ENCODE measurements at regions not wholly inside any gene's neighbourhood (a gene's known extent, or its start where the extent isn't known, plus 50 kb on each side); places are given as distances from the start of the nearest gene placed in this dataset.
"Not testable (repeated sequence)": the region's sequence is repeated elsewhere in the genome, so short reads cannot be mapped to it uniquely, and the experiment has no call there.

DNA sequence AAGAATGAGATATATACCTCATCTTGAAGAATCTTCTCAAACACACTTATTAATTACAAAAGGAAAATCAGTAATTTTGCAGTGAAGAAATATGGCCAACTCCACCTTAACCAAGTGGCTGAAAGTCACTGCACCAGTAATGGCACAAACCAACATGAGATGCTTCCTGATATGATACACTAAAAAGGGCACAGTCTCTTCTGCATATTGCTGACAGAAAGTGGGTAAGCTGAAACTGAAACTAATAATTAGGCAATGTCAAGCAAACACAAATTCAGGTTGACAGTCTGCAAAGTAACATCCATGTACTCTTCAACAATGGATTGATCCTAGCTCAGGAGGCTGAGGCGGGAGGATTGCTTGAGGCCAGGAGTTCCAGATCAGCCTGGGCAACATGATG lies 56.1 kb downstream of the ZNF22 start:
- DNase-seq (ENCODE audit: low spot score): not testable (repeated sequence)

DNA sequence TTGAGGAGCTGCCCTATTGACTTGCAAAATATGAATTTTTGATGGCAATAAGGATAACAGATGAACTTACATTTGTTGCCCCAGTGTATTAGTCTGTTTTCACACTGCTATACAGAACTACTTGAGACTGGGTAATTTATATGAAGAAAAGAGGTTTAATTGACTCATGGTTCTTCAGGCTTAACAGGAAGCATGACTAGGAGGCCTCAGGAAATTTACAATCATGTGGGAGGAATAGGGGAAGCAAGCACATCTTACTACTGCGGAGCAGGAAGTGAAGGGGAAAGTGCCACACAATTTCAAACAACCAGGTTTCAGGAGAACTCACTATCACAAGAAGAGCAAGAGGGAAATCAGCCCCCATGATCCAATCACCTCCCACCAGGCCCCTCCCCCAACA lies 57.9 kb downstream of the ZNF22 start:
- no peak for DNase-seq (ENCODE audit: low spot score)

DNA sequence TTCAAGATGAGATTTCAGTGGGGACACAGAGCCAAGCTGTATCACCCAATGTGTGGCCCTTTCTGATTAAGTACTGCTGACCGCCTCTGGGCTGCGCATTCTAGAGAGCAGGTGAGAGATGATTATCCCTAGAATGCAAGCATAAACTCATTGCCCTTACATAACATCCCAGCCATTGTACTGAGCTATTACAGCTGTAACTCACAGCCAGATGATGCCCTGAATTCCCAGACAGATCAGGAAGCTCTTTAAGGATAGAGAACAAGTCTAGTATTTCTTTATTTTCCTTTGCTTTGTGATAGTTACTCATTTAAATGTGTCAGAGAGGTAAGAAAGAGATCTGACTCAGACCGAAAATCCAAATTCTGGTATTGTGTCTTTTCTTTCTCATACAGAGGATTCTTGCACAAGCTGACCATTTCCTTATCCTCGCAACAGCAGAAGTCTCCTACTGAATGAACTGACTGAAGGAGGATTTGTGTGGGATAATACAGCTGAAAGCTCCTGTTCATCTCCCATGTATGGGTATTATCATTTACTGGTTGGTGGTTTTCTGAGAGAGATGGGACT lies 58.4 kb downstream of the ZNF22 start:
- no peak for DNase-seq (ENCODE audit: low spot score)

DNA sequence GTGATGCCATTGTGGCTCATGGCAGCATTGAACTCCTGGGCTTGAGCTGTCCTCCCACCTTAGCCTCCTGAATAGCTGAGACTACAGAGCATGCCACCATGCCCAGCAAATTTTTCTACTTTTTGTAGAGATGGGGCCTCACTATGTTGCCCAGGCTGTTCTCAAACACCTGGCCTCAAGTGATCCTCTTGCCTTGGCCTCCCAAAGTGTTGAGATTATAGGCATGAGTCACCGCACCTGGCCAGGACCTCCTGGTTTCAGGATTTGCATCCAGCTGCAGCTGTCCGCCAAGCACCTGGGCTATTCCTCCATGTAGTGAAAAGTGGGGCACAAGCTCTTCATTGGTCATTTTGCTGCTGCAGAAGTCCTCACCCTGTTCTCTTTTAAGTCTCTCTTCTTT lies 58.9 kb downstream of the ZNF22 start:
- DNase-seq (ENCODE audit: low spot score): no peak

DNA sequence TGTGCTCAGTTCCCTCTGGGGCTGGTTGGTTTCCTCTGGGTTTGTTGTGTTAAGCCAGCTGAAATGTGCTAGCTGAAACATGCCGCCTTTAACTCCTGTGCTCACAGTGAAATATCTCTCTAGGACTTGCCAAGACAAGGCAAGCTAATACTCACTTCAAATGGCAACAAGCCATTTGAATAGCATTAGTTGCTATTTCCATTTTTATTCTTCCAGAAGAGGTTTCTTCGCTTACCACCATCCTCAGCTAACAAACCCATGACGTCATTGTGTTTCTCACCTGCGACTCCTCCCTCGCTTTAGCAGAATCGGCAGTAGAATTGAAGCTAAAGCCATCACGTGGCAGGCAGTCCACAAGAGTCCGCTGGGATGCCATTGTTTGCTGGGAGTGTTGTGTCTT lies 61.3 kb downstream of the ZNF22 start:
- no peak for DNase-seq (ENCODE audit: low spot score)

DNA sequence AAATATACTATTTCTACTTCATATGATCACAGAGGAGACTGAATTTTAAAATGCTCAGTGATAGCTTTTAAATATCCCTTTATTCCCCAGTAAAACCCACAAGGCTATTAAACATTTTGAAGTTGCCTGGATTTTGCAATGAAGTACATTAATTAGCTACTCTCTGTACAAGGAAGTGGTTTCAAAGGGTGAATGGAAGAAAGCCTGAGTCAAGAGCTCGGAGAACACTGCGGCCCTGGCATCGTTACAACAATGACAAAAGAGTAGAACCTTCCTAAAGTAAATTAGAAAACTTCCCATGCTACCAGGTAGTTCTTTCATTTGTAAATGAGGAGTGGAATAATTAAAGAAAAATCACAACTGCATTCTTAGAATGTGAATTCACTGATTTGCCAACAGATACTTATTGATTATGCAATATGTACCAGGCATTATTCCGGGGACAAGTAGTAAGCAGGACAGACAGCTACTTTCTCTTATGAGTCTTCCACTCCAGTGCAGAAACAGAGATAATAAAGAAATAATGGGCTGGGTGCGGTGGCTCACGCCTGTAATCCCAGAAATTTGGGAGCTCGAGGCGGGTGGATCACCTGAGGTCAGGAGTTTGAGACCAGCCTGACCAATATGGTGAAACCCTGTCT lies 63.0 kb downstream of the ZNF22 start:
- DNase-seq (ENCODE audit: low spot score): no peak

DNA sequence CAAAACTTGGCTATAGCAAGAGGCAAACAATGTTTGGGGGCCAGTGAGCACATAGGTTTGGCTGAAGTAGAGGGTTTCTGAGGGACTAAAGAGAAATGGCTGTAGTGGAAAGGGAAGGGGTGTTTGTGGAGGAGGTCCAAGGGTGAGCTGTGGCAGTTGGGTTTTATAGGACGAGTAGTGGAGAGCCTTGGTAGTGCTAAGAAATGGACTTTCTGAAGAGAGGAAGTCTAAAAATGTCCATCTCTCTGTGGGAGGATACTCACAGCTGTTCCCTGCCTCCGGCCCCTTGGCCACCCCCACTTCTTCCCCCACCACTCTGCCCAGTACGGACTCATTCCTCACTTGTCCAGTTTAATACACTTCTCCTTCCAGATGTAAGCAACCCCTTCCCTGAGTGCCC lies 64.3 kb downstream of the ZNF22 start:
- DNase-seq (ENCODE audit: low spot score): no peak

DNA sequence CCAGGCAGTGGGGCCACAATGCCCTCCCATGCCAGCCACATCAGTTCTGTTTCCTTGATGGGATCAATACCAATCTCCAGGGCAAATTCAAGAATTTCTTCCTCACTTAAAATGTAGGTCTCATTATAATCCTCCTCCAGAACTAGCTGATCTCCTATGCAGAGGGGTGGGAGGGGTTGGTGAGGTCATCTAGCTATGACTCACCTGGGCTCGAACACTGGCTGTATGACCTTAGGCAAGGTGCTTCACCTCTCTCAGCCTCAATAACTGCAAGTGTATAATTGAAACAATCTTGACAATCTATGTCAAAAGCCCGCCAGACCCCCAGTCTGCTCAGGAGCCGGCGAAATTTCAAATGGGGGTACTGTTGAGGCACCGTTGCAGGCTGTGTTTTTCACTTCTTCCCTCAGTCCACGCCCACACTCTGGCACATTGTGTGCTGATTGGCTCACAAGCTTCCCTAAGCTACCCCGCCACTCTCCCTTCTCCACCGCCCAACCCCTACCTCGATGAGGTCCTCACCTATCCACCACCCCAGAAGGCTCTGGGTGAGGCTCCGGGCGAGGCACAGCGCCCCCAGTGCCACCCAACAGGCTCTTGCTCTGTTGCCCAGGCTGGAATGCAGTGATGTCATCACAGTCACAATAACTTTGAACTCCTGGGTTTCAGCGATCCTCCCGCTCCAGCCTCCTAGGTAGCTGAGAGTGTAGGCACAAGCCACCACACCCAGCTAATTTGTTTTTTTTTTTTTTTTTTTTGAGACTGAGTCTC lies 70.5 kb downstream of the ZNF22 start:
- DNase-seq (ENCODE audit: low spot score): no peak

DNA sequence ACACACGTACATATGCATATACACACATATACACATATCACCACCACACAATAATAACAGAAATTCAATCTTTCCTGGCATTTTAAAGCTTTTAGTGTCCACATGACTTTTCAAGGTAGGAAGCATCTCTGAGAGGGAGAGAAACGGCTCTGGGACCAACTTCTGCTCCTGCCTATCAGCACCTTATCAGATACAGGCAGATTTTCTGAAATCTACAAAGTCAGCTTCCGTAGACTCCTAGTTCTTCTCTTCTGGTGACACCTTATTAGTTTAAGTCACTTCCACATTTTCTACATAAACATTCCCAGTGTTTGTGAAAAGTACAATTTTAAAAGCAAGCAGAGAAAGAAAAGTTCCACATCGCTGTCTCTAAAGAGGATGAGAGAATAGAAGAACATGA lies 74.5 kb downstream of the ZNF22 start:
- no peak for DNase-seq (ENCODE audit: low spot score)

DNA sequence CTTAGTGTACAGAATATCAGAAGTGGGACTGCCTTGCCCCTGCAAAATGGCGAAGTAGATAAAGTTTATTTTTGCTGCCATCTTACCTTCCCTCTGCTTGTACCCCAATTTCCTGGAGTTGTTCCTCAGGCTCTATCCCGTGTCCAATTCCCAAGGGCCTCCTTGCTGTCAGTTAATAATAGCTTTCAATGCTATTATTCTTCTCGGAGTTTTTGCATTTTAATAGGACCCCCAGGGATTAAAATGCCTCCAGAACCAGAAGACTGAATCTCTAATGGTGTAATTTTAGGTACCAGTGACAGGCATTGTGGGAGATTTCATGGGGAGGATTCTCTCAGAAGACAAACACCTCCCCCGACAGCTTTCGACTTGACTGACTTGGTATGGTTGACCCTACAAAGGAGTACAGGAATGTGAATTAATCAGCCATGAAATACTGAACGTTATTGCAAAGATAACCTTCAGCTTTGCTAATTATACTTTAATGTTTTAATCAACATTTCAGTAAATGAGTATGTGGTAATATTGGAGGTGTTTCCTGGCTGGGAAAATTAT lies 75.2 kb downstream of the ZNF22 start:
- DNase-seq (ENCODE audit: low spot score): no peak

DNA sequence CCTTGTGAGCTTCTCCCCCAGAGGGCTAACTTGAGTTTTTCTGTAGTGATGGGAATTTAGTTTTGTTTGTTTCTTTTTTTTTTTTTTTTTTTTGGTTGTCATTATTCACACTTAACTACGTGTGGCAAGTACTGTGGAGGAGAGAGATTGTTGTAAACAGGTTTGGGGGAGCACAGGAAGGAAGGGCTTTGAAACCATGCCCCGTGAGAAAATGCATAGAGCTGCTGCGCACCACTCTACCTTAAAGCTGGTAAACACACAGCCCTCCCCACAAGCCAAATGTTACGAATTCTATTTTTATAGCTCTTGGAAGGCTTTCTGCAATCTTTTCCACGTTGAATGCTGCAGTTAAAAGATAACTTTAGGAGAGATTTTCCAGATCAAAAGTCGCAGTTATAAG lies 76.2 kb downstream of the ZNF22 start:
- no peak for DNase-seq (ENCODE audit: low spot score)

DNA sequence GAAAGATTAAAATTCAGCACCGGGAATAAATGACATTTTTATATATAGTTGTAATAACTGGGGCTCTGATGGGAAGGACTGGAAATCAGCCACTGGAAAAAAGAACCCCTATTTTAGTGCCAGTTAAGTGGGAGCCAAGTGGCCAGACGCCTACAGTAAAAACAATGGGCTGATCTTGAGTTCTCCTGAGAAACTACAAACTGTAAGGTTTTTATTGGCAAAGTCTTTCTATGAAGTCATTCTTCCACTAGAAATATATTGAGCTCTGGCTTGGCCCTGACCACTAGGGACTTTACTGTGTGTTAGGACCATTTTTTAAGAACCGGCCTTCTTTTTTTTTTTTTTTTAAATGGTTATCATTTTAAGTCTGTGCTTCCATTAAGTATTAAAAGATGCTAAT lies 79.6 kb downstream of the ZNF22 start:
- no peak for DNase-seq (ENCODE audit: low spot score)

DNA sequence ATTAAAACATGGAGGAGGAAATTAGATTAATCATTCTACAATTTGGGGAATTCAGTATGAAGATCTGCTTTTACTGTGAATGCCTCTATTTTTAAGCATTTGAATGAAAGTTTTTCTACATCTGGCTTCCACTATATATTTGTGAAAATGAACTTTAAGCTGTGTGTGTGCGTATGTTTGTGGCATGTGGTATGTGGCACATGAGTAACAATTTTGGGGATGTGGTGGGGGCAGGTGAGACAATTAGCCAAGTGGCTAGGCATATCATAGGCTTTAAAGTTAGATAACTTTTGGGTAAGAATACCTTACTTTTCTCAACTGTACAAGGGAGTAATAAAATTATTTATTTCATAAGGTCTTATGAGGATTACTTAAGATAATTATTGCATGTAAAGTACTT lies 81.5 kb downstream of the ZNF22 start:
- no peak for DNase-seq (ENCODE audit: low spot score)

DNA sequence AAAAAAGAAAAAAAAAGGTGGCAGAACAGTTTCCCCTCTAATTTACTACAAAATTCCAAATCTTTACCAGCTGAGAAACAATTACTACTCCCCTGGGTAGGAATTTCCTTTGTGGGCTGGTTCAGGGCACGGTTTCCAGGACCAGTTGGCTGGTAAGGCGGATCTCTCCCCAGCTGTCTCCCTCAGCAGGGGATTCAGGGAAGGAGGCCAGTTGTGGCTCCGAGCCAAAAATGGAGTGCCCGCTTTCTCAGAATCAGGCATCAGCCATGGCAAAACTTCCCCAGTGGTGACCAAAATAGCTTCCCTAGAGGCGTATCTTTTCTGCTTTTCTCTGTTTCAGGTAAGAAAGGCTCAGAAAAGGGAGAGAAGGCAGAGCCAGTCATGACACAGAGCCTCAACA lies 91.2 kb downstream of the ZNF22 start:
- DNase-seq (ENCODE audit: low spot score): no peak

DNA sequence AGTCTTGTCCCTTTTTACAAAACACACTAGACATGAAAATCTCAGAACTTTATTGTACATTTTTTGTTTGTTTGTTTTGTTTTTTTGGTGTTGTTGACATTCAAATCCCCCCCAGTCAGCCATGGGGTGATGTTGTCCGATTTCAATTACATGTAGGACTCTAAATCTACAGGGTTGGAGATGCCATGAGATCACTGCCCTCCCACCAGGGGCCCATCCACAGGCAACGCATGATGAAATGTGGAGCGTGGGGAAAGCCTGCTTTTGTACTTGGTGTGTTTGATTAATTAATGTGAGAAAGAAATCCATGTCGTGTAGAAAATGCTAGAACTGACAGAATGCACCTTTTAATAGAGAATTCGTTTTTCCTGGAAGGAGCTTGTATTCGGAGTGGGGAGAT lies 93.2 kb downstream of the ZNF22 start:
- DNase-seq (ENCODE audit: low spot score): no peak

DNA sequence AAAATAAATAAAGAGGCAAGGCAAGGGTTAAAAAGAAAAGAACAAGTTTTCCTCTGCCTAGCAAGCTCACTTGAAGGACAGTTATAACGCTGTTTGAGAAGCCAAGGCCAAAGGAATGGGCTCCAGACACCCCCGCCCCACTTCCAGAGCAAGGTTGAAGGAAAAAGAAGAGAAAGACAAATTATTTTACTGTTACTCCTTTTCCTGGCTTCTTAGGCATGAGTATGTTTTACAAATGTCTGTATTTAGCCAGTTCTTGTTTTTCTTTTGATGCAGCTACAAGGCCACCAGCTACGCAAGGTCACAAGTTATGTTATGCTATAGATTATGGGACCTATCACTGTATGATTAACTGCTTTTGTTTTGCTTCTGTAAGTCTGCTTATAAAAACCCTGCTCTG lies 94.6 kb downstream of the ZNF22 start:
- DNase-seq (ENCODE audit: low spot score): no peak

DNA sequence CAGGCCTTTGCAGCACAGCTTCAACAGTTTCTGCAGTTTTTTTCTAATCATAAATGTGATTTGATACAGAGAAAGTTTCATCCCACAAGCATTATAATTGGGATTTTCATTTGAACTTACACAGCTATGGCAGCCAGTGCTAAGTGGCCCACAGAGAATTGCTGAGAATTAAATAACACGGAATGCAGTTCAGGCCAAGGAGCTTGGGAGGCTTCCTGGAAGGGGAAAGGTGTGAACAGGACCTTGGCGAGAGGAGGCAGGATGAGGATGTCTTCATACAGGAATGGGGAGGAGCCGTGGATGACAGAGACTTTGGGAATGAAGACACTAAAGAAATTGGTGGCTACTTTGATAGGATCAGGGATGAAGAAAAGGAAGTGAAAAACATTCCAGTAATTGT lies 95.3 kb downstream of the ZNF22 start:
- no peak for DNase-seq (ENCODE audit: low spot score)

DNA sequence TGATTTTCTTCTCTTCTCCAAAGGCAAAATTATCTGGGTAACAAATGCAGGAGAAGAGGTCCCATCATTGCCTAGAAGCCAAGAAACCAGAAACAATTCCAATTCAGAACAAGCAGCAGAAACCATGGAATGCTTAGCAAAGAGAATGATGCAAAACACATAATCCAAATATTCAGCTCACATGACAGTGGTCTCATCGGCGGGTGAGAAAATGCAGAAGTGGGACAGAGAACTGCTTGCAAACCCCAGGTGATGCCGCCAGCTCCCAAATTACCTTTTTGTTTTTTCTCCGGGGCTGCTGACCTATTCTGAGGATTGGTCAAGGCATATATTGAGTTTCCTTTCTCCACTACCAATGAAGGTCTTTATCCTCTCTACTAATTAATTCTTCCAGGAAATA lies 99.7 kb downstream of the ZNF22 start:
- no peak for DNase-seq (ENCODE audit: low spot score)

DNA sequence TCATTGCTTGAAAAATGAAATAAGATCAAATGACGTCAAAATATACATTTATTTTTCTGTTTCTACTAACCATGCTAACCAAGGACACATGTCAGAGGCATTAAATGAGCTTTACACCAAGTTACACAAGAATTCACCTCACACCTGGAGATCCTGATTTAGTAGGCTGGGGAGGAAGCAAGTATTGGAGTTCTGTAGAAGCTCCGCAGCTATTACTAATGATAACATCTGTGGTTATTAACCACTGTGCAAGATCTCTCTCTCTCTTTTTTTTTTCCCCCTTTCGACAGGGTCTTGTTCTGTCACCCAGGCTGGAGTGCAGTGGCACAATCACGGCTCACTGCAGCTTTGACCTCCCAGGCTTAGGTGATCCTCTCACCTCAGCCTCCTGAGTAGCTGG lies 104.0 kb downstream of the ZNF22 start:
- no peak for DNase-seq (ENCODE audit: low spot score)

DNA sequence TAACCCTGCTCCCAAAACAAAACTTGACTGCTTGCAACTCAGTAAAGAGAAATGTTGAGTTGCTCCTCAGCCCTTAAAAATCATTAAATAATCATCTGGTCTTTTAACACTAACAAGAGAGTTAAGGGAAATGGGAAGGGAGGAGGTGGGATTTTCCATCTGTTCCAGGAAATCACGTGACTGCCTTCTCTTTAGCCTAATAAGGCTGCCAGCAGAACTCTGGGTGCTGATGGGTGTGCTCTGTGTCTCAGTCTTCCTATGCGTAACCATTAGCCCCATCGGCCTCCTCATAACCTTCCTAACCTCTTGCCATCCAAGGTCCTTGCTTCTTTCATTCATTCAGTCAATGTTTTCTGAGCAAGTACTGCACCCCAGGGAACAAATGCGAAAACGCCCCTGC lies 104.6 kb downstream of the ZNF22 start:
- DNase-seq (ENCODE audit: low spot score): not testable (repeated sequence)

DNA sequence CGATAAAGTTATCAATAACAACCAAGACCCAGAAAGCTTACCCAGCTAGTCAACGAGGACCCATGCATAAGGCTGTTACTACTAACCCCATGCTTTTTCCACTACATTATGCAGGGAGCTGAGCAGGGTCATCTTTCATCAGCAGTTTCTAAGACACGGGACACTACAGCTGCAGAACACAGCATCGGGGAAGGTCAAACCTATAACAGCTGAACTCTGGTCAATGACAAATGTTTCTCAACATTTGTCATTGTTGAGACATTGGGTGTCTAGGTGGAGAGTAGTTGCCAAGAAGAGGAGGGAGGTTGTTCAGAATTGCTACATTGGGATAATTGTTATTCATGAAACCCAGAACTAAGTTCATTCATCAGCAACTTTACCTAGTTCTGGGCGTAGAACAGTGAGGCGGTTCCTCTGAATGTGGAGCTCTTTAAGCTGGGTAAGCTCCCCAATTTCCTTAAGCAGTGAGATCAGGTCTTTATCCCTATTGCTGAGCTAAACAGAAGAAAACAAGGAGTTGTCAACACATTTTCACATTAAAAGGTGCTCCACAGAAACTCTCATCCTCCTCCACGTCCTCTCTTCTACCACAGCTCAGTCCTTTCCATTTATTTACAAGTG lies 105.6 kb downstream of the ZNF22 start:
- DNase-seq (ENCODE audit: low spot score): no peak

DNA sequence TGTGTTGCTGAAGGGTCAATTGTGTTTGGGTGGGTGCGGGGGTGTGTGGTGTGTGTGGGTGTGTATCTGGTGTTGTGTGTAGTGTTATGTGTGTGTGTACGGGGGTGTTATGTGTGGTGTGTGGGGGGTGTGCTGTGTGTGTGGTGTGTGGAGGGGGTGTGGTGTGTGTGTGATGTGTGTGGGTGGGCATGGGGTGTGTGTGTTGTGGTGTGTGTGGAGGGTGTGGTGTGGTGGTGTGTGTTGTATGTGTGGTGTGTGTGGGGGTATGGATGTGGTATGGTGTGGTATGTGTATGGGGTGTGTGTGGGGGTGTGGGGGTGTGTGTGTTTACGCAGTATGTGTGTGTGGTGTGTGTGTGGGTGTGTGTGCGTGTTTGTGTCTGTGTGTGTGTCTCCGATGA lies 110.8 kb downstream of the ZNF22 start:
- no peak for DNase-seq (ENCODE audit: low spot score)

DNA sequence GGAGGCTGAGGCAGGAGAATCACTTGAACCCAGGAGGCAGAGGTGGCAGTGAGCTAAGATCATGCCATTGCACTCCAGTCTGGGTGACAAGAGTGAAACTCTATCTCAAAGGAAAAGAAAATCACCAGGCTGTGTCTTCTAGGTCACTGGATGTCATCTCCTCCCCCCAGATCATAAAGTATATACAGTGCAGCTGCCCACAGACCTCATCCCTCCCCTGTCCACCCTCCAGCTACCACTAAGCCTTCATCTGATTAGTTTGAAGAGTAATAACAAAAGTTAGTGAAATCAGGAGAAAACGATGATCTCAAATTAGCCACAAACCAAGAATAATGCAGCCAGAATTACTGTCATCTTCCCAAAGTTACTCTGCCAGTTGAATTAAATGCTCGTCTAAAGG lies 117.2 kb downstream of the ZNF22 start:
- DNase-seq (ENCODE audit: low spot score): not testable (repeated sequence)
